Activated CD8-positive, alpha-beta T cell treated with anti-CD3 and anti-CD28 coated beads for 36 hours (primary cell): ENCODE measurements at regions not wholly inside any gene's neighbourhood (a gene's known extent, or its start where the extent isn't known, plus 50 kb on each side); places are given as distances from the start of the nearest gene placed in this dataset.

Experiments
- ATAC-seq: fragments of 200-7000 bp; cut with Tn5 transposase; one replicate; pipeline ENCODE4 v1.10.0; 2021; ENCODE audit warnings: mild to moderate bottlenecking, moderate library complexity
- CTCF ChIA-PET: fragments of 350-600 bp; sonication (Branson Sonifier 250); formaldehyde crosslinking; loops from one replicate; lab custom pipeline; 2021; ENCODE audit warnings: antibody characterized with exemption; lab: Charles Lee
- POLR2A ChIA-PET: fragments of 350-600 bp; sonication (Branson Sonifier 250); formaldehyde crosslinking; loops from one replicate; lab custom pipeline; 2021; ENCODE audit warnings: antibody characterized with exemption; lab: Charles Lee
- DNase-seq: peaks from one replicate; pipeline ENCODE4 v3.0.0-alpha.2; 2020
- H3K27ac Mint-ChIP-seq: one replicate; pipeline ENCODE4 v1.8.0; 2021; ENCODE audit warnings: mild to moderate bottlenecking, mixed read lengths
- H3K27me3 Mint-ChIP-seq: one replicate; pipeline ENCODE4 v1.8.0; 2021; ENCODE audit warnings: mixed read lengths
- H3K36me3 Mint-ChIP-seq: one replicate; pipeline ENCODE4 v1.8.0; 2021; ENCODE audit warnings: low read depth, mixed read lengths
- H3K4me1 Mint-ChIP-seq: one replicate; pipeline ENCODE4 v1.8.0; 2021; ENCODE audit warnings: low read depth, mixed read lengths
- H3K4me3 Mint-ChIP-seq: one replicate; pipeline ENCODE4 v1.8.0; 2021; ENCODE audit warnings: mild to moderate bottlenecking, moderate library complexity, mixed read lengths
- H3K9me3 Mint-ChIP-seq: one replicate; pipeline ENCODE4 v1.8.0; 2021; ENCODE audit warnings: mixed read lengths
- intact Hi-C: fragments of 100-400 bp; cut with micrococcal nuclease; formaldehyde crosslinking; loops from one replicate; pipeline ENCODE4 v1.10.0; 2022
- TF ChIP-seq, protein P1 (sequence below): fragments of 200-600 bp; IDR thresholded peaks from one replicate; pipeline ENCODE4 v1.8.0; 2022; ENCODE audit warnings: antibody characterized with exemption, mild to moderate bottlenecking

DNA sequence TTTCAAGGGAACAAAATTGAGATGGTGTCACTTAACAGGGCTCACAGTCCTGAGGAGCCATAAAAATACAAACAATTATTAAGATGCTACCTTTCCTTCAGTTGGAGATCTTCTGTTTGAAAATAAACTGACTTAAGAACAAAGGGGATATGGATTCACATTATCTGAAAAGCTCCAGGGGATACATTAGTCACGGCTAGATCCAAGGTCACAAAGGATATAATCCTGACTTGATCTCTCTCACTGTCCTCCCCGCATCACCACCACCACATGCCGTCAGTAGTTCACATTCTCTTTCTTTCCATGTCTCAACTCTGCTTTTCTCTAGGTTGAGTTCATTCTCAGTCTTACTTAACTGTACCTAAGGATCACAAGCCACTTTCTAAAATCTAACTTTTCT is 530.4 kb upstream of the MARCKS start:
- Mint-ChIP-seq H3K4me3 (no peak overlapping the region), H3K27ac (no peak overlapping the region), H3K27me3 (peaks cover 2% of the 10 kb centered on the region), H3K9me3 (no peaks in the 10 kb centered on the region), H3K4me1 (no peaks in the 10 kb centered on the region), H3K36me3 (no peaks in the 10 kb centered on the region)
- no peak for DNase-seq
- TF ChIP-seq, protein P1, sequence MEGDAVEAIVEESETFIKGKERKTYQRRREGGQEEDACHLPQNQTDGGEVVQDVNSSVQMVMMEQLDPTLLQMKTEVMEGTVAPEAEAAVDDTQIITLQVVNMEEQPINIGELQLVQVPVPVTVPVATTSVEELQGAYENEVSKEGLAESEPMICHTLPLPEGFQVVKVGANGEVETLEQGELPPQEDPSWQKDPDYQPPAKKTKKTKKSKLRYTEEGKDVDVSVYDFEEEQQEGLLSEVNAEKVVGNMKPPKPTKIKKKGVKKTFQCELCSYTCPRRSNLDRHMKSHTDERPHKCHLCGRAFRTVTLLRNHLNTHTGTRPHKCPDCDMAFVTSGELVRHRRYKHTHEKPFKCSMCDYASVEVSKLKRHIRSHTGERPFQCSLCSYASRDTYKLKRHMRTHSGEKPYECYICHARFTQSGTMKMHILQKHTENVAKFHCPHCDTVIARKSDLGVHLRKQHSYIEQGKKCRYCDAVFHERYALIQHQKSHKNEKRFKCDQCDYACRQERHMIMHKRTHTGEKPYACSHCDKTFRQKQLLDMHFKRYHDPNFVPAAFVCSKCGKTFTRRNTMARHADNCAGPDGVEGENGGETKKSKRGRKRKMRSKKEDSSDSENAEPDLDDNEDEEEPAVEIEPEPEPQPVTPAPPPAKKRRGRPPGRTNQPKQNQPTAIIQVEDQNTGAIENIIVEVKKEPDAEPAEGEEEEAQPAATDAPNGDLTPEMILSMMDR, result no peak
- no peak for ATAC-seq
- CTCF ChIA-PET, result no interaction called here
- POLR2A ChIA-PET, result no interaction called here
- intact Hi-C loops, result no loop called here

DNA sequence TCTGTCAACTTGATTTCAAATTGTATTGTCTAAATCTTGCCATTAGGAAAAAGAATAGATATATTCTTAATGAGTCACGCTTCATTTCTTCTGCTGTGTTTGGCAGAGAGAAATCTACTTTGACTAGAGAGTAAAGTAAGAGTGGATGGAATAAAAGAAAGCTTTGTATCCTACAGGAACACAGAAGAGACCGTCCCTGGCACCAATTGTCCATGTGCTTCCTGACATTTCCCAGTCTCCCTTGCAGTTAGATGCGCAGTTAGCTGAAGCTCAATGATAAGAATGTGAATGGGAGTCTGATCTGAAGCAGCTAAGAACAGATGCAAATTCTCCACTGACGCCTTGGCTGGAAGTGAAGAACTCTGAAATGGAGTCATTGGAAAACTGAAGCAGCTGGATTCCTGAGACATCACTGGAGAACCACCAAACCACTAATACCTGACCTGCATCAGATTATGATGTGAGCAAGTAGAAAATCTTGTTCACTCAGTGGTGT is 528.2 kb upstream of the MARCKS start:
- H3K27ac Mint-ChIP-seq, result no peak overlapping the region
- no peaks in the 10 kb centered on the region for H3K4me1 Mint-ChIP-seq
- POLR2A ChIA-PET, result no interaction called here
- DNase-seq, result no peak
- no peak overlapping the region for H3K4me3 Mint-ChIP-seq
- H3K27me3 Mint-ChIP-seq, result peaks cover 2% of the 10 kb centered on the region
- intact Hi-C loops, result no loop called here
- H3K9me3 Mint-ChIP-seq, result no peaks in the 10 kb centered on the region
- no peaks in the 10 kb centered on the region for H3K36me3 Mint-ChIP-seq
- TF ChIP-seq, protein P1, result no peak
- CTCF ChIA-PET, result interaction anchor here (1.2 kb wide), 1 partner anchor 22 kb away, joined by 3 read pairs; no protein-coding TSS in a partner anchor
- no peak for ATAC-seq

DNA sequence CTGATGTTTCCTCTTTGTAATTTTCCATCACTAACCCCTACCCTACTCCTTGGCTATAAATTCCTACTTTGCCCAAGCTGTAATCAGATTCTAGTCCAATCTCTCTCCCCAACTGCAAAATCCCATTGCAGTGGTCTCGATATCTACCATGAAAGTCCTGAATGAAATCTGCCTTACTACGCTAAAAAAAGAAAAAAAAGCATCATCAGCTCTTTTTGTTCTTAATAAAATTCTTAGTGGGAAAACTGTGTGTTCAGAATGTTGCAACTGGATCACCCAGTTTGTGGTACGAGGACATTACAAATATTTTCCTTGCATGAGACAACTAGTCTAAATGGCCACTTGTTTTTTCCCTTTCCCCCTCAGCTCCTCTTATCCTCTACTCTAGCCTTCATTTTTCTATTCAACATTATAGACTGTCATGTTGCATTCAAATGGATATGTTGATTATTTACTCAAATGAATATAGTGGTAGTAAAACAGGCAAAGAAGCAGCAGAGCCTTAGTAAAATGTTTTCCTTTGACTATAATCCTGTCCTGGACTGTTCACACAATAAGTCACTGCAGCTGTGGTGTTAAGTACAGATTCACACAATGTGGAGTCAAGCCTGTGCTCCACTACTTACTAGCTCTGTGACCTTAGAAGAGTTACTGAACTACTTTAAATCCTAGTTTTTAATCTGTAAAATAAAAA is 527.1 kb upstream of the MARCKS start:
- CTCF ChIA-PET, result no interaction called here
- TF ChIP-seq, protein P1, result no peak
- H3K27ac Mint-ChIP-seq, result no peak overlapping the region
- H3K9me3 Mint-ChIP-seq, result no peaks in the 10 kb centered on the region
- no peaks in the 10 kb centered on the region for H3K4me1 Mint-ChIP-seq
- ATAC-seq (no peak), DNase-seq (no peak)
- POLR2A ChIA-PET, result no interaction called here
- no peak overlapping the region for H3K4me3 Mint-ChIP-seq
- no peaks in the 10 kb centered on the region for H3K36me3 Mint-ChIP-seq
- no peaks in the 10 kb centered on the region for H3K27me3 Mint-ChIP-seq
- intact Hi-C loops, result no loop called here

DNA sequence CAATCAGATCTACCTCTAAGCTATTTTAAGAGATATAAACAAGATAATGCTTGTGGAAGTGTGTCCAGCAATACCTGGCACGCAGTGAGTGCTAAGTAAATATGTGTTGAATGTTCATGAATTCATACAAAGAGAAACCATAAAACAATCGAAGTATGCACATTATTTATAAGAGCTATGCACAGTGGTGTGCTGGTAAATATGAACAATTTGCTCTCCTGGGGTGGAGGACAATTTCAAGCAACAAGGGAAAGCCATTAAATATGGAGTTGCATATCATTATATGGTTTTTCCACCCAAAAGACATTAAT is 526.6 kb upstream of the MARCKS start:
- TF ChIP-seq, protein P1, result no peak
- ChIA-PET POLR2A (no interaction called here), CTCF (no interaction called here)
- no peaks in the 10 kb centered on the region for H3K4me1 Mint-ChIP-seq
- H3K27ac Mint-ChIP-seq, result no peak overlapping the region
- no peaks in the 10 kb centered on the region for H3K27me3 Mint-ChIP-seq
- no peaks in the 10 kb centered on the region for H3K36me3 Mint-ChIP-seq
- H3K9me3 Mint-ChIP-seq, result peaks cover 2% of the 10 kb centered on the region
- no peak overlapping the region for H3K4me3 Mint-ChIP-seq
- DNase-seq, result no peak
- intact Hi-C loops, result no loop called here
- no peak for ATAC-seq

DNA sequence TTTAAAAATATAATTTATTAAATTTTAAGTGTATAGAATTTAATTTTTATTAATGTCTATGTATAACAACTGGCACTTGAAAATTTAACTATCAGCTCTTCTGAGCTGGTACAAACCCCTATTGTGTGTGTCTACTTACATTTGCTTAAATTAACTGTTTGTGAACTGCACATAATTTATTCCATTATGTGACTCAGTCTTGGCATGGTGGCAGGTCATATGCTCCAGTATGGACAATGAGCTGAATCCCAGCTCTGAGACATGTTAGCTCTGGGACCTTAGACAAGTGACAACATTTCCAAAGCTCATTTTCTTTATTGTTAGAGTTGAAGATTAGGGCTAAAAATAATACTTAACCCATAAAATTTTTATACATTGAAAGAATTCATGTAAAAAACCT is 526.1 kb upstream of the MARCKS start:
- TF ChIP-seq, protein P1, result no peak
- Mint-ChIP-seq H3K4me3 (no peak overlapping the region), H3K9me3 (peaks cover 2% of the 10 kb centered on the region), H3K27ac (no peak overlapping the region), H3K36me3 (no peaks in the 10 kb centered on the region), H3K27me3 (no peaks in the 10 kb centered on the region), H3K4me1 (no peaks in the 10 kb centered on the region)
- DNase-seq (no peak), ATAC-seq (no peak)
- intact Hi-C loops, result no loop called here
- POLR2A ChIA-PET, result no interaction called here
- CTCF ChIA-PET, result no interaction called here
